SK-N-SH (cell line): ENCODE measurements at regions not wholly inside any gene's neighbourhood (a gene's known extent, or its start where the extent isn't known, plus 50 kb on each side); places are given as distances from the start of the nearest gene placed in this dataset.

Experiments used
- CTCF ChIA-PET: fragments of 300-600, 350-600 bp; formaldehyde crosslinking; extraction: SDS; loops from one replicate; lab custom pipeline; 2021; lab: Yijun Ruan, JAX
- POLR2A ChIA-PET: fragments of 350-600 bp; sonication (Branson Sonifier 250); formaldehyde crosslinking; extraction: SDS; loops from one replicate; lab custom pipeline; 2020; ENCODE audit warnings: antibody characterized with exemption, inconsistent platforms; lab: Yijun Ruan, JAX
- DNase-seq: peaks from one replicate; pipeline ENCODE4 v3.0.0; 2012
- H2AFZ ChIP-seq: fragments of 200-600 bp; sonication (generic); 2 replicates; pipeline ENCODE4 v1.8.1; 2016; ENCODE audit warnings: antibody characterized with exemption, mild to moderate bottlenecking, low read depth
- H3F3A ChIP-seq: fragments of 200-600 bp; sonication (generic); replicated peaks from 2 replicates; pipeline ENCODE3; 2016; ENCODE audit warnings: antibody characterized with exemption, mild to moderate bottlenecking; ENCODE audit not compliant: insufficient read depth
- H3K27ac ChIP-seq, 2 experiments: fragments of 200-500 bp in 1 of 2; fragments of 200-600 bp in 1 of 2; sonication (Bioruptor generic) in 1 of 2; sonication (generic), shearing (Covaris generic) in 1 of 2; 2 replicates each; pipeline versions ENCODE4 v1.5.1 to v1.6.1; 2014 to 2016; ENCODE audit warnings: low read depth in 2 of 2, inconsistent platforms in 1 of 2, low read length in 1 of 2, mild to moderate bottlenecking in 1 of 2, mixed read lengths in 1 of 2
- H3K27me3 ChIP-seq: fragments of 200-600 bp; sonication (generic), shearing (Covaris generic); 2 replicates; pipeline ENCODE4 v1.6.1; 2016; ENCODE audit warnings: mixed run types; ENCODE audit not compliant: insufficient read depth
- H3K36me3 ChIP-seq, 2 experiments: fragments of 200-500 bp in 1 of 2; fragments of 200-600 bp in 1 of 2; sonication (Bioruptor generic) in 1 of 2; sonication (generic) in 1 of 2; replicated peaks in 1 of 2; 2 replicates each; pipeline versions ENCODE3 to v1.5.1; 2014 to 2016; ENCODE audit warnings: low read length in 1 of 2, mild to moderate bottlenecking in 1 of 2; ENCODE audit not compliant: insufficient read depth in 2 of 2, control insufficient read depth in 1 of 2
- H3K4me1 ChIP-seq, 2 experiments: fragments of 200-500 bp in 1 of 2; fragments of 200-600 bp in 1 of 2; sonication (Bioruptor generic) in 1 of 2; sonication (generic), shearing (Covaris generic) in 1 of 2; 2 replicates each; pipeline versions ENCODE4 v1.5.1 to v1.6.1; 2014 to 2016; ENCODE audit warnings: low read depth in 1 of 2, low read length in 1 of 2, mixed run types in 1 of 2; ENCODE audit not compliant: insufficient read depth in 2 of 2, control insufficient read depth in 1 of 2
- H3K4me2 ChIP-seq: fragments of 200-600 bp; sonication (generic), shearing (Covaris generic); 2 replicates; pipeline ENCODE4 v1.6.1; 2017; ENCODE audit warnings: mixed run types
- H3K4me3 ChIP-seq, 2 experiments: fragments of 200-500 bp in 1 of 2; fragments of 200-600 bp in 1 of 2; sonication (Bioruptor generic) in 1 of 2; sonication (generic), shearing (Covaris generic) in 1 of 2; 2 replicates each; pipeline versions ENCODE4 v1.5.1 to v1.8.1; 2014 to 2016; ENCODE audit warnings: low read depth in 2 of 2, inconsistent platforms in 1 of 2, low read length in 1 of 2, mild to moderate bottlenecking in 1 of 2, mixed read lengths in 1 of 2, moderate library complexity in 1 of 2
- H3K79me2 ChIP-seq: fragments of 200-600 bp; sonication (generic); 2 replicates; pipeline ENCODE4 v1.8.1; 2017; ENCODE audit warnings: mild to moderate bottlenecking; ENCODE audit not compliant: insufficient read depth
- H3K9ac ChIP-seq: fragments of 200-600 bp; sonication (generic); 2 replicates; pipeline ENCODE4 v1.6.1; 2017; ENCODE audit warnings: mixed run types
- H3K9me2 ChIP-seq: fragments of 200-600 bp; sonication (generic); 2 replicates; pipeline ENCODE4 v1.6.1; 2017; ENCODE audit warnings: mixed run types
- H3K9me3 ChIP-seq: fragments of 200-600 bp; sonication (generic); 2 replicates; pipeline ENCODE4 v1.6.1; 2017; ENCODE audit warnings: mixed run types, mild to moderate bottlenecking, moderate library complexity
- H4K20me1 ChIP-seq: fragments of 200-600 bp; sonication (generic); 2 replicates; pipeline ENCODE4 v1.6.1; 2017; ENCODE audit warnings: mild to moderate bottlenecking, mixed run types; ENCODE audit not compliant: insufficient read depth
- ELF1 ChIP-seq: IDR thresholded peaks from 2 replicates; pipeline ENCODE4 v1.4.0; 2012
- EP300 ChIP-seq, 2 experiments: IDR thresholded peaks; 2 replicates each; pipeline versions ENCODE4 v1.4.0 to v1.6.1; 2012; ENCODE audit warnings: borderline replicate concordance in 1 of 2, low read depth in 1 of 2, low read length in 1 of 2
- EZH2phosphoT487 ChIP-seq: fragments of 200-600 bp; sonication (generic); IDR thresholded peaks from 2 replicates; pipeline ENCODE4 v1.6.1; 2017; ENCODE audit warnings: low read depth, mixed run types, mild to moderate bottlenecking, antibody characterized with exemption, moderate library complexity, borderline replicate concordance
- FOSL2 ChIP-seq: IDR thresholded peaks from 2 replicates; pipeline ENCODE4 v1.4.0; 2012; ENCODE audit warnings: low read depth, mild to moderate bottlenecking, moderate library complexity, borderline replicate concordance
- FOXJ3 ChIP-seq: sonication (generic); formaldehyde crosslinking; IDR thresholded peaks from 2 replicates; pipeline ENCODE4 v1.5.1; 2020; ENCODE audit warnings: mild to moderate bottlenecking, missing genetic modification reagents
- FOXM1 ChIP-seq: IDR thresholded peaks from 2 replicates; pipeline ENCODE4 v1.4.0; 2012; ENCODE audit warnings: low read depth, mild to moderate bottlenecking
- GABPA ChIP-seq: IDR thresholded peaks from 2 replicates; pipeline ENCODE4 v1.4.0; 2012; ENCODE audit warnings: low read depth, mild to moderate bottlenecking
- GATA2 ChIP-seq: sonication (generic); formaldehyde crosslinking; IDR thresholded peaks from 2 replicates; pipeline ENCODE4 v1.5.0; 2020; ENCODE audit warnings: mild to moderate bottlenecking, missing genetic modification reagents
- MAX ChIP-seq: IDR thresholded peaks from 2 replicates; pipeline ENCODE4 v1.4.0; 2012; ENCODE audit warnings: low read depth
- MXI1 ChIP-seq: IDR thresholded peaks from 2 replicates; pipeline ENCODE4 v1.6.1; 2012; ENCODE audit warnings: mild to moderate bottlenecking, low read depth, low read length, improper control_type of control experiment
- NRF1 ChIP-seq: IDR thresholded peaks from 2 replicates; pipeline ENCODE4 v1.6.1; 2012; ENCODE audit warnings: low read depth, mild to moderate bottlenecking, low read length
- RAD21 ChIP-seq: IDR thresholded peaks from 2 replicates; pipeline ENCODE4 v1.6.1; 2012; ENCODE audit warnings: mild to moderate bottlenecking, low read length
- RCOR1 ChIP-seq: fragments of 150-350 bp; IDR thresholded peaks from 2 replicates; pipeline ENCODE4 v1.6.1; 2017; ENCODE audit warnings: antibody characterized with exemption, low read length
- RFX5 ChIP-seq: IDR thresholded peaks from 2 replicates; pipeline ENCODE4 v1.6.1; 2012; ENCODE audit warnings: mild to moderate bottlenecking, improper control_type of control experiment, low read length
- RXRA ChIP-seq: IDR thresholded peaks from 2 replicates; pipeline ENCODE4 v1.4.0; 2012; ENCODE audit warnings: low read depth, mild to moderate bottlenecking, borderline replicate concordance
- SIN3A ChIP-seq: IDR thresholded peaks from 2 replicates; pipeline ENCODE4 v1.6.1; 2012; ENCODE audit warnings: low read depth, mild to moderate bottlenecking, low read length, moderate library complexity, borderline replicate concordance
- SMC3 ChIP-seq: IDR thresholded peaks from 2 replicates; pipeline ENCODE4 v1.6.1; 2012; ENCODE audit warnings: low read depth, low read length, improper control_type of control experiment
- TCF12 ChIP-seq: IDR thresholded peaks from 2 replicates; pipeline ENCODE4 v1.4.0; 2012
- TEAD4 ChIP-seq: IDR thresholded peaks from 2 replicates; pipeline ENCODE4 v1.4.0; 2012; ENCODE audit warnings: mild to moderate bottlenecking, borderline replicate concordance; ENCODE audit not compliant: insufficient read depth
- YY1 ChIP-seq: IDR thresholded peaks from 2 replicates; pipeline ENCODE4 v1.4.0; 2012; ENCODE audit warnings: low read depth, mild to moderate bottlenecking
- WGBS: methylation state at CpG from one replicate; pipeline ENCODE4 v1.1.6; 2017; ENCODE audit warnings: low lambda C conversion rate; 5-methylcytosine and 5-hydroxymethylcytosine counted together
- TF ChIP-seq, protein P1 (sequence below): IDR thresholded peaks from 2 replicates; pipeline ENCODE4; 2012
- TF ChIP-seq, protein P2 (sequence below): IDR thresholded peaks from 2 replicates; pipeline ENCODE4 v1.4.0; 2012; ENCODE audit warnings: low read depth, borderline replicate concordance
- TF ChIP-seq, protein P3 (sequence below): fragments of 200-600 bp; sonication (generic); IDR thresholded peaks from 2 replicates; pipeline ENCODE4 v1.6.1; 2017; ENCODE audit warnings: antibody characterized with exemption, mild to moderate bottlenecking, moderate library complexity

DNA sequence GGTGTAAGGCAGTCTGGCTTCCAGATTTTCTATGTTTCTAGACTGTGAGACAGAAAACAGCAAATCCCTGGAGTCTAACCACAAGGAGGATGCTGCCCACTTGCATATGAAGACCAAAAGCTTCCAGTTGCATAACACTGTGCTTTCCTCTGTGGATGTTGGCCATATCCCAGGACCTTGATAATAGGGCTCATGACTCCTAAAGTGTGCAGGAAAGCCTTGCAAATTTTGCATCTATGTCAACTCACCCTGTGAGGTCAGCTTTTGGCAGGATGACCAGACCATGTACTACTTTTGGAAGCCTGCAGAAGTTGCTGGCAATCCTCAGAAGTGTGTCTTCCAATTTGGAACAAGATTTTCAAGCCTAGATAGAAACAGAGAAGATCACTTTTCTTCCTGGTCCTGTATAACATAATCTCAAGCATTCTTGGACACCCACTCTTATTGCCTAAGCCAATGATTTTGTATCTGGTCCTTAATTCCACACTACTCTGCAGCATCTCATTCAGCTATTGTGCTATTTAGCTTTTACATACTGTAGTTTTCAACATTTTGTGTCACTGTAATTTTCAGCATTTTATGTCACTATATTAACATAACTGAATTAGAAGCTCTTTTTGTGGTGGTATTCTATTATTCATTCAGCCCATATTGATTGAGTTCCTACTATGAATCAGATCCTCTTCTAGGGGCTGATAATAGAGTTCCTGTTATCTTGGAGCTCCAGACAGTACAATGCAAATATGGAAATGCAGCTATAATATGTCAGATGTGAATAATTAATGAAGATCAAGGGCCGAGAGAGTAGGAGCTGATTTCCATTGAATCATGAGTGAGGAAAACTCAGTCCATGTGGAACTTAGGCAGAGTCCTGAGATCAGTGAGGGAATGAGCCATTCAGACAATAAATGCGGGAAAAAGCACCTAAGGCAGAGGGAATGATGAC is 85.3 kb upstream of the RAB27B start (continued):
- TF ChIP-seq EP300 (IDR thresholded peaks at IDR 0.05; ENCODE audit: borderline replicate concordance in 1 of 2, low read depth in 1 of 2, low read length in 1 of 2) (peak in 1 of 2 experiments; percentile 58; a peak in 1 of 4 replicates), SIN3A (no peak), SMC3 (no peak), YY1 (no peak), RCOR1 (no peak), EZH2phosphoT487 (no peak), RXRA (no peak), NRF1 (no peak)
- TF ChIP-seq, protein P1, sequence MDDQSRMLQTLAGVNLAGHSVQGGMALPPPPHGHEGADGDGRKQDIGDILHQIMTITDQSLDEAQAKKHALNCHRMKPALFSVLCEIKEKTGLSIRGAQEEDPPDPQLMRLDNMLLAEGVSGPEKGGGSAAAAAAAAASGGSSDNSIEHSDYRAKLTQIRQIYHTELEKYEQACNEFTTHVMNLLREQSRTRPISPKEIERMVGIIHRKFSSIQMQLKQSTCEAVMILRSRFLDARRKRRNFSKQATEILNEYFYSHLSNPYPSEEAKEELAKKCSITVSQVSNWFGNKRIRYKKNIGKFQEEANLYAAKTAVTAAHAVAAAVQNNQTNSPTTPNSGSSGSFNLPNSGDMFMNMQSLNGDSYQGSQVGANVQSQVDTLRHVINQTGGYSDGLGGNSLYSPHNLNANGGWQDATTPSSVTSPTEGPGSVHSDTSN: no peak; the same call in 1 of the 2 replicates

GRCh38 chr18:54743605-54743995 is 84.7 kb upstream of the RAB27B start:
- no peaks in the 10 kb centered on the region for H3K9me3 ChIP-seq
- peak overlapping the region in 1 of 2 experiments; percentile 52; a peak in 1 of 4 replicates for H3K27ac ChIP-seq
- peaks cover 22% of the 10 kb centered on the region for H3F3A ChIP-seq
- no peak for DNase-seq
- no peak overlapping the region for H2AFZ ChIP-seq
- H3K4me1 ChIP-seq: peaks cover 0 to 7% of the 10 kb centered on the region in 2 experiments; a peak in 2 of 4 replicates
- no peaks in the 10 kb centered on the region for H3K36me3 ChIP-seq
- no peaks in the 10 kb centered on the region for H3K27me3 ChIP-seq
- no peaks in the 10 kb centered on the region for H3K9me2 ChIP-seq
- WGBS: 90% methylated on average over 4 of the region's 4 CpGs
- H3K9ac ChIP-seq: no peak overlapping the region
- no peaks in the 10 kb centered on the region for H3K79me2 ChIP-seq
- no peak for TF ChIP-seq MXI1
- no peak for TF ChIP-seq FOXM1
- TF ChIP-seq FOSL2: no peak
- TF ChIP-seq, protein P2, sequence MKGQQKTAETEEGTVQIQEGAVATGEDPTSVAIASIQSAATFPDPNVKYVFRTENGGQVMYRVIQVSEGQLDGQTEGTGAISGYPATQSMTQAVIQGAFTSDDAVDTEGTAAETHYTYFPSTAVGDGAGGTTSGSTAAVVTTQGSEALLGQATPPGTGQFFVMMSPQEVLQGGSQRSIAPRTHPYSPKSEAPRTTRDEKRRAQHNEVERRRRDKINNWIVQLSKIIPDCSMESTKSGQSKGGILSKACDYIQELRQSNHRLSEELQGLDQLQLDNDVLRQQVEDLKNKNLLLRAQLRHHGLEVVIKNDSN: no peak
- TF ChIP-seq GABPA: no peak
- TF ChIP-seq, protein P3, sequence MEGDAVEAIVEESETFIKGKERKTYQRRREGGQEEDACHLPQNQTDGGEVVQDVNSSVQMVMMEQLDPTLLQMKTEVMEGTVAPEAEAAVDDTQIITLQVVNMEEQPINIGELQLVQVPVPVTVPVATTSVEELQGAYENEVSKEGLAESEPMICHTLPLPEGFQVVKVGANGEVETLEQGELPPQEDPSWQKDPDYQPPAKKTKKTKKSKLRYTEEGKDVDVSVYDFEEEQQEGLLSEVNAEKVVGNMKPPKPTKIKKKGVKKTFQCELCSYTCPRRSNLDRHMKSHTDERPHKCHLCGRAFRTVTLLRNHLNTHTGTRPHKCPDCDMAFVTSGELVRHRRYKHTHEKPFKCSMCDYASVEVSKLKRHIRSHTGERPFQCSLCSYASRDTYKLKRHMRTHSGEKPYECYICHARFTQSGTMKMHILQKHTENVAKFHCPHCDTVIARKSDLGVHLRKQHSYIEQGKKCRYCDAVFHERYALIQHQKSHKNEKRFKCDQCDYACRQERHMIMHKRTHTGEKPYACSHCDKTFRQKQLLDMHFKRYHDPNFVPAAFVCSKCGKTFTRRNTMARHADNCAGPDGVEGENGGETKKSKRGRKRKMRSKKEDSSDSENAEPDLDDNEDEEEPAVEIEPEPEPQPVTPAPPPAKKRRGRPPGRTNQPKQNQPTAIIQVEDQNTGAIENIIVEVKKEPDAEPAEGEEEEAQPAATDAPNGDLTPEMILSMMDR: no peak
- no peak for TF ChIP-seq SMC3
- no peak for TF ChIP-seq EP300 (IDR thresholded peaks at IDR 0.05; ENCODE audit: borderline replicate concordance in 1 of 2, low read depth in 1 of 2, low read length in 1 of 2)
- no peak for TF ChIP-seq TEAD4
- no peak for TF ChIP-seq FOXJ3 (CRISPR knock-in tag)
- no peak for TF ChIP-seq TCF12
- TF ChIP-seq ELF1: no peak
- TF ChIP-seq GATA2 (CRISPR knock-in tag): no peak
- no peak for TF ChIP-seq RCOR1
- TF ChIP-seq MAX: no peak
- TF ChIP-seq RFX5: no peak
- no peak for TF ChIP-seq RAD21
- ChIA-PET CTCF (interaction anchor here (1.9 kb wide), 1 partner anchor 13 kb away, joined by 4 read pairs; no protein-coding TSS in a partner anchor), POLR2A (no interaction called here)
- H3K4me2 ChIP-seq: no peak overlapping the region
- no peaks in the 10 kb centered on the region for H4K20me1 ChIP-seq
- no peak overlapping the region for H3K4me3 ChIP-seq
